GM18909 (cell line): ENCODE measurements at regions not wholly inside any gene's neighbourhood (a gene's known extent, or its start where the extent isn't known, plus 50 kb on each side); places are given as distances from the start of the nearest gene placed in this dataset.

Experiments used
- ATAC-seq: cut with Tn5 transposase; IDR thresholded peaks from one replicate; pipeline ENCODE4 v1.9.1; 2021; ENCODE audit warnings: mild to moderate bottlenecking; ENCODE audit not compliant: unreplicated experiment, poor library complexity

DNA sequence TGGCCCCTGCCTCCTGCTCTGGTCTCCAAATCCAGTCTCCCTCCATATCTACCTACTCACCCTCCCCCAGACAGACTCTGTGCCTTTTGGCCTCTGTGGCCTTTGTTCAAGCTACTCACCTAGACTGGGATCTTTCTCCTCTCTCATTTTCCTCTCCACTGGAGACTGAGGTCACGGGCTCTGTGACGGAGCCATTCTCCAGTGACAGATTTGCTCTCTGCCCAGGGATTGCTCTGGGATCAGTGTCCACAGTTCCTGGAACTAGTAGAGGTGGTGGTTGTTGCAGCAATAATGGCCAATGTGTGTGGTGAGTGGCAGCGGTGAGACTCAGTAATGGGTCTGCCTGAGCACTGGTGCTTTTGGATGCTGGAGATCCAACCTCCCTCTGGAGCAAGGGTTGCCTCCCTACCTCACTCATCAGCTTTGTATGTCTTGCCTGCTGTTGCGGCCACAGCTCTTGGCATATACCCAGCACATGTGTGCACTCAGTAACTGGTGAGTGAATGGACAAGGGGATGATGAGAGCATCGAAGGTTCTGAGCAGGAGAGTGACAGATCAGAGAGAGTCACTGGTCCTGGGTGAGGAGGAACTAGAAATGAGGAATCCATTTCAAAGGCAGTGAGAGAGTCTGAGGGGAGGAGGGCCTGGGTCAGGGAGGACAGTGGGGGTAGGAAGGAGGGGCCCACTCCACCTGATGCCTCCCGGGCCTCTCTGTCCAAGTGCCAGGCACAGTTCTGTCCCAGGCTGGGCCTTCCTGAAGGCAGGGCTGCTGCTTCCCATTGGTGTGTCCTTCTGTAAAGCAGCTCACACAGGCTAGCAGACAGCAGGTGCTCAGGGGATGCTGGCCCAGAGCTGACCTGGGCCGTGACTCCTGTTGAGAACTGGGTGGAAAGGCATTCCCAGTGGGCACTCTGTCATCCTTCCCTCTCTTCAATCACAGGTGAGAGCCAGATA, 96.5 kb upstream of the PITX1 start:
- ATAC-seq: no peak

GRCh38 chr5:135129307-135129706, 95.3 kb upstream of the PITX1 start:
- no peak for ATAC-seq

DNA sequence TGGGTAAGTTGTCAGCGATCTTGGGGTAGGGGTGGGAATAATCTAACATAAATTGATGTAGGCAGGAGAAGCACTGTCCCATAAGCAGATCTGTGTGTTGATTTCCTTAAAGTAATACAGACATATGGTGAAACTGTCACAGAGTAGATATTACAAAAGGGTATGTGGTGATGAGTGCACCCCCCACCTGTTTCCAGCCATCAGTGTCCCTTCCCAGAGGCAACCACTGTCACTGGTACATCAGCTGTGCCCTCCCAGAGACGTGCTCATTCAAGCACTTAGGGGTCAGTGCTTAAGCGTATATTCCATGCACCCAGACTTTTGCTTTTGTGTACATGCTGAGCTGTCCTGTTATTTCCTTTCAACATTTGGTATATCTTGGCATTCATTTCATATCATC, 94.3 kb upstream of the PITX1 start:
- no peak for ATAC-seq

GRCh38 chr5:135127439-135128240, 93.6 kb upstream of the PITX1 start:
- ATAC-seq: no peak

- ATAC-seq: no peak
Measured at GRCh38 chr5:135126688-135127438, 92.8 kb upstream of the PITX1 start.

DNA sequence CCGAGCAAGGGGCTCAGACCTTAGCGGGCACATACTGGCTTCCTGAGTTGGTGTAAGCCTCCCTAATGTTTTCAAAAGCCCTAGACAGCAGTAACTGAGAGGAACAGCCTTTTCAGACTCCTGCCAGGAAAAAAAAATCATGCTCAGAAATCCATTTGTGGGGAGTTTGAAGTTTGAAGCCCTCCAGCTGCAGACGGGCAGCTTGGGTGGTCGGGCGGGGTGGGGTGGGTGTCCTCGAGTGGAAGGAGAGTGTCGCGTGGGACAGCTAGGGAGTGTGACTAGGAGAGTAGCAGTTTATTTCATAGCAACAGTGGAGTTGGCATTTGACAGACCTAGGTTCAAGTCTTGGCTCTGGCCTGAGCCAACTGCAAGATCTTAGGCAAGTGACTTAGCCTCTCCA, 90.7 kb upstream of the PITX1 start:
- no peak for ATAC-seq

DNA sequence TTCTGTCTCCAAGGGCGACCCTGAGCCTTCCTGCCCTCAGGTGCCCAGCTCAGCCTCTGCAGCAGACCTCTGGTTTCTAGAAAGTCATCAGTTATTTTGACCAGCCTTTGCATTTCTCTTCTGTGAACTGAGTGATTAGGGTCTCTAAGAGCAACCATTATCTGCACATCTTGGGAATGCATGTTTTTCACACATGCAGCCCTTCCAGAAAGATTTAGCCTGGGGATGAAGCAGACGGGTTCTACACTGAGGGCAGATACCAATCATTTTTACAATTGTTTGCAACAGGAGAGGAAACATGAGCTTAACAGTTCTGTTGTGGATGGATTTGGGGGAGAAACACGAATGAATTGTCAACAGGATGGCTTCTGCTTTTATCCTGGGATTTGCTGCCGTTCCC, 90.1 kb upstream of the PITX1 start:
- no peak for ATAC-seq

GRCh38 chr5:135122797-135123196, 88.8 kb upstream of the PITX1 start:
- ATAC-seq: no peak

DNA sequence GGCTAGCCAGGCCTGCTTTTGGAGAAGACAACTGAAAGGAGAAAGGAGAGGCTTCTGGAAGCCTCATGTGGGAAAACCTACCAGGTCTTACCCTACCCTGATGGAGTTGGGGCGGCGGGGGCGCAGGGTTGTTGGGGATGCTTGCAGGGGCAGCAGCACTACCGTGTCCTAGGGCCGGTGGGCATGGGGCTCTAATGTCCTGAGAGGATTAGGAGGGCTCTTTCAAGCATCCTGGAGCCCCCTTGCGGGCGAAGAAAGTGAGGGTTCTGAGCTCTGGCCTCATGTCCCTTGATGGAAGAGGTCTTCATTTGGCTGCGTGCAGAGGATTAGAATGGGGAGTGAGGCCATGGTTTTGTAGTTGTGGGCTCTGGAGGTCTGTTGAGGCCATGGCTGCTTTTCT, 86.9 kb upstream of the PITX1 start:
- ATAC-seq: no peak

GRCh38 chr5:135119481-135119880, 85.5 kb upstream of the PITX1 start:
- no peak for ATAC-seq

DNA sequence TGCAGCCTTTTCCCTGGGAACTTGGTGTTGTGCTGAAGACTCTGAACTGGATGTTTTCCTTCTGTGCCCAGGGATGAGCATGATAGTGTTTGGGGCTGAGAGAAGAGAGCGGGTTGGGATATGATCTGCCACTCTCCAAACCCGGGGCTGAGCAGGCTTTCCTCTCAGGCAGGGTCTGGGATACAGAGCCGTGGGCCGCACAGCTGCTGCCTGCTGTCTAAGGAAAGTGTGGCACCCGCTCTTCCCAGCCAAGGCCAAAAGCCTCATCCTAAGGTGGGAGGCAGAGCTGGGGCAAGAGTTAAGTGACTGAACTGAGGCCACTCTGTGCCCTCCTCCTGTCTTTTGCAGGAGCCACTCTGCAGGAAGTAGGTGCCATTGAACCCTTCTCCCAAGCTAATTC, 83.6 kb upstream of the PITX1 start:
- no peak for ATAC-seq

DNA sequence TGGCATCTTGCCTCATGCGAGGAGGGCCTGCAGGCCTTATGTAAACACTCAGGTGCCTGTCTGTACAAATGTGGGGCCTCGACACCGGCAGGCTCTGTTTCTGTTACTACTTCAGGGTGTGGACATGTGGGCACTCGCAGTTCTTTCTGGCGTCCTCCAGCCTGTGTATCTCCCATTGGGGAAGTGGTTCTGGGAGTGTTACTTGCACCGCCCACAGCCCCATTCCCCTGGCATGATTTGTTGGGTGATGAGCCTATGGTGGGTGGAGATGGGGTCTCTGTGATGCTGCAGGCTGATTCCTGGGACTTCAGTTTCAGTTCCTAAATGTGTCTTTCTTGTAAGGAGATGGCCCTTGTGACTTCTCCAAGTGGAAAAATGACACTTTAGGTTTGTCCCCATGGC, 82.1 kb upstream of the PITX1 start:
- ATAC-seq: no peak

DNA sequence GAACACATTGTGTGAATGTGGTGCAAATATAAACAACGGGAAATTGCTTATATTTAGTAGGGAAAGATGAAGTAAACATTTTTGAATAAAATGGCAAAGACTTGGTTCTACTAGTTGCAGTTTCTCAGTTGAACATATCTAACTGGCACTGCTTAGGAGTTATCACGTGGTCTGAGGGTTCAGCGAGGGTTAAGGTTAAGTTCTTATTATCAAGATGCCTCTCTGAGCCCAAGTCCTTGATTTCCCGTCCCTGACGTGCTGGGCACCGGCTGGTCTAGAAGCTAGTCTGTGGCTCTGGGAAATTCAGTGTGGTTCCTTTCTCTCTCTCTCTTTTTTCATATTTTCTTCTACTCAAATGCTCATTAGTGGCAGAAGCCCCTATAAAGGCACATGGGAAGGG, 81.6 kb upstream of the PITX1 start:
- ATAC-seq: no peak

DNA sequence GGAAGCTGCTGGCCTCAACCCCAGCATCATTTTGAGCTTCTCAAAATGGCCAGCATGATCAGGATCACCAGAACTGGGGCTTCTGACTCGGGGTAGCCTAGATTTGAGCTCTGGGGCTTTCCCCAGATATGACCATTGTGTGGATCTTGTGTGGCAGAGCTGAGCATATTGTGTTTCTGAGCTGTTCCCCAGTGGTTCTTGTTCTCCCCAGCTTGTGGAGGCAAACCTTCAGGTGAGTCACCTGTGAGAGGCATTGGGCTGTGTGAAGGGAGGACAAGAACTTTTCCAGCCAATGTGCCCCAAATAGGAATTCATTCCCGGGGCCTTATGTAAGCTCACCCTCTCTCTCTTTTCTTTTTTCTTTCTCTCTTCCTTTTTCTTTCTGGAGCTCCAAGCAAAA, 80.7 kb upstream of the PITX1 start:
- ATAC-seq: no peak

GRCh38 chr5:135112008-135112725, 78.1 kb upstream of the PITX1 start:
- no peak for ATAC-seq

GRCh38 chr5:135110785-135111596, 77.0 kb upstream of the PITX1 start:
- ATAC-seq: no peak

DNA sequence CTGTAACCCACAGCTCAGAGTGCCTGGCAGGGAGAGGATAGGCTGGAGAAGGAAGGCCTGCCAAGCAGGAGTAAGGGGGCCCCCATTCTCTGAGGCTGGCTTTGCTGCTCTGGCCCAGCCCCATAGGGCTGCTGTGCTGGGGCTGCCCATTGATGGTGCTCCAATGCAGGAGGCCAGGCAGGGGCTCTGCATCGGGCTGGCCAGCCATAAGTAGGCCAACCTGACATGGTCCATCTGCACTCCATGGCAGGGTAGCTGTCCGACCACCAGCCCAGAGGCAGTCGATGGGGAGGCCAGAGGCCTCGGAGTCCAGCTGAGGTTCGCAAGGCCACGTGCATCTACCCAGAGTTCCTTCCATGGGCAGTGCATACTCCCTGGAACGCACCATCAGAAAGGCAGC, 75.0 kb upstream of the PITX1 start:
- ATAC-seq: no peak

GRCh38 chr5:135108569-135108968, 74.5 kb upstream of the PITX1 start:
- no peak for ATAC-seq

DNA sequence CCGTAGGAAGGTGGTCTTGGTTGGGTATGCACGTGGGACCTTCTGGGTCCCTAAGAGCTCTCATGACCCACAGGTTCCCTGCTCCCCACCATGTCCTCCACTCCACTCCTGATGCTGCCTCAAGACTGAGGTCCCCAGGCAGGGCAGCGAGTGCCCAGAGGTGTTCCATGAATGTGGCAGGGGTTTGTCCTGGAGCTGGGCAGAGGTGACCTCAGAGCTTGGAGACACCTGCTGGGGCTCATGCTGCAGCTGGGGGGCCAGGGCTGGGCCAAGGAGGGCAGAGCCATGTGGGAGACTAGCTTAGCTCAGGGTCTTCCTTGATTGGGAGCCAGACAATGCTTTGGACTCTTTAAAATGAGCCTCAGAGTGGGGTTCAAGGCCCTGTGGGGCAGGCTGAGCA, 74.0 kb upstream of the PITX1 start:
- ATAC-seq: no peak
